Loucy (cell line): ENCODE measurements at regions not wholly inside any gene's neighbourhood (a gene's known extent, or its start where the extent isn't known, plus 50 kb on each side); places are given as distances from the start of the nearest gene placed in this dataset.

Experiments used
- H2AFZ ChIP-seq: fragments of 200-600 bp; sonication (generic); 2 replicates; pipeline ENCODE4 v1.6.0; 2016; ENCODE audit warnings: antibody characterized with exemption, mild to moderate bottlenecking, low read length, moderate library complexity
- H3F3A ChIP-seq: fragments of 200-600 bp; 2 replicates; pipeline ENCODE4 v1.6.0; 2016; ENCODE audit warnings: antibody characterized with exemption, low read depth, mild to moderate bottlenecking
- H3K27me3 ChIP-seq: fragments of 200-600 bp; sonication (generic); 2 replicates; pipeline ENCODE4 v1.6.1; 2014; ENCODE audit warnings: low read length, mild to moderate bottlenecking; ENCODE audit not compliant: insufficient read depth, poor library complexity, severe bottlenecking
- H3K36me3 ChIP-seq: fragments of 200-600 bp; sonication (generic); 2 replicates; pipeline ENCODE4 v1.6.1; 2016; ENCODE audit warnings: low read length; ENCODE audit not compliant: insufficient read depth
- H3K4me1 ChIP-seq: fragments of 200-600 bp; sonication (generic); 2 replicates; pipeline ENCODE4 v1.5.1; 2014; ENCODE audit warnings: low read length, mild to moderate bottlenecking; ENCODE audit not compliant: insufficient read depth, poor library complexity, severe bottlenecking
- H3K4me2 ChIP-seq: fragments of 200-600 bp; sonication (generic); 2 replicates; pipeline ENCODE4 v1.6.0; 2014; ENCODE audit warnings: antibody characterized with exemption, low read length, low read depth, mild to moderate bottlenecking; ENCODE audit not compliant: poor library complexity, severe bottlenecking
- H3K4me3 ChIP-seq: fragments of 200-600 bp; sonication (generic); 2 replicates; pipeline ENCODE4 v1.5.1; 2014; ENCODE audit warnings: low read length, mild to moderate bottlenecking, mixed read lengths; ENCODE audit not compliant: poor library complexity, severe bottlenecking
- H3K79me2 ChIP-seq: fragments of 200-600 bp; sonication (generic); 2 replicates; pipeline ENCODE4 v1.6.1; 2014; ENCODE audit warnings: low read length; ENCODE audit not compliant: insufficient read depth
- H3K9ac ChIP-seq: fragments of 200-600 bp; sonication (generic); 2 replicates; pipeline ENCODE4 v1.6.0; 2014; ENCODE audit warnings: mild to moderate bottlenecking, low read depth, low read length, moderate library complexity; ENCODE audit not compliant: poor library complexity, severe bottlenecking
- H3K9me2 ChIP-seq: fragments of 200-600 bp; sonication (generic); replicated peaks from 2 replicates; pipeline ENCODE4 v1.6.1; 2016; ENCODE audit warnings: low read depth, low read length, mixed read lengths
- H3K9me3 ChIP-seq: fragments of 200-600 bp; sonication (generic); 2 replicates; pipeline ENCODE4 v1.6.1; 2014; ENCODE audit warnings: mild to moderate bottlenecking, antibody characterized with exemption, low read length, low read depth; ENCODE audit not compliant: insufficient read depth
- H4K20me1 ChIP-seq: fragments of 200-600 bp; sonication (generic); 2 replicates; pipeline ENCODE4 v1.6.0; 2014; ENCODE audit warnings: antibody characterized with exemption, low read length, mild to moderate bottlenecking; ENCODE audit not compliant: insufficient read depth, poor library complexity, severe bottlenecking
- EZH2phosphoT487 ChIP-seq: fragments of 200-600 bp; IDR thresholded peaks from 2 replicates; pipeline ENCODE4 v1.6.1; 2018; ENCODE audit warnings: antibody characterized with exemption, mild to moderate bottlenecking, moderate library complexity, borderline replicate concordance
- TF ChIP-seq, protein P1 (sequence below): fragments of 200-600 bp; sonication (generic); conservative IDR thresholded peaks from 2 replicates; pipeline ENCODE4 v1.5.1; 2014; ENCODE audit warnings: mild to moderate bottlenecking, antibody characterized with exemption, low read length

DNA sequence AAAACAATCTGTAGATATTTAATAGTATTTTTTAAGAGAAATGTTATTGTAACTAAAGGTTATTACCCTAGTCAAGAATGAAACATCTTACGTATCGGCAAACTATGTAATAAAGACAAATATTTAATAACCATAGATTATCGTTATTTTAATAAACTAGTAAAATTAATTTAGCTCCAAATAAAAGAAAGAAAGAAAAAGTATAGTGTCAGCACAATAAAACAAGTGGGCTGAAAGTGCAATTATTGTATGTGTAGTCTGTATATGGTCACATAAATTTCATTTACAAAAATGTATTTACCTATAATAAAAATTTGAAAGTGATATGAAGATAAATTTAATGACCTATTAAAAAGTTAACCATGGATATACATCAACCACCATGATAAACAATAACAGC, 1258.4 kb upstream of the MIR17HG start:
- no peak overlapping the region for H3K9ac ChIP-seq
- TF ChIP-seq, protein P1, sequence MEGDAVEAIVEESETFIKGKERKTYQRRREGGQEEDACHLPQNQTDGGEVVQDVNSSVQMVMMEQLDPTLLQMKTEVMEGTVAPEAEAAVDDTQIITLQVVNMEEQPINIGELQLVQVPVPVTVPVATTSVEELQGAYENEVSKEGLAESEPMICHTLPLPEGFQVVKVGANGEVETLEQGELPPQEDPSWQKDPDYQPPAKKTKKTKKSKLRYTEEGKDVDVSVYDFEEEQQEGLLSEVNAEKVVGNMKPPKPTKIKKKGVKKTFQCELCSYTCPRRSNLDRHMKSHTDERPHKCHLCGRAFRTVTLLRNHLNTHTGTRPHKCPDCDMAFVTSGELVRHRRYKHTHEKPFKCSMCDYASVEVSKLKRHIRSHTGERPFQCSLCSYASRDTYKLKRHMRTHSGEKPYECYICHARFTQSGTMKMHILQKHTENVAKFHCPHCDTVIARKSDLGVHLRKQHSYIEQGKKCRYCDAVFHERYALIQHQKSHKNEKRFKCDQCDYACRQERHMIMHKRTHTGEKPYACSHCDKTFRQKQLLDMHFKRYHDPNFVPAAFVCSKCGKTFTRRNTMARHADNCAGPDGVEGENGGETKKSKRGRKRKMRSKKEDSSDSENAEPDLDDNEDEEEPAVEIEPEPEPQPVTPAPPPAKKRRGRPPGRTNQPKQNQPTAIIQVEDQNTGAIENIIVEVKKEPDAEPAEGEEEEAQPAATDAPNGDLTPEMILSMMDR, result no peak
- no peak for TF ChIP-seq EZH2phosphoT487
- H3K9me2 ChIP-seq, result no peaks in the 10 kb centered on the region
- H3K36me3 ChIP-seq, result no peaks in the 10 kb centered on the region
- H3F3A ChIP-seq, result no peaks in the 10 kb centered on the region
- no peaks in the 10 kb centered on the region for H3K79me2 ChIP-seq
- no peaks in the 10 kb centered on the region for H3K27me3 ChIP-seq
- no peak overlapping the region for H3K4me3 ChIP-seq
- H2AFZ ChIP-seq, result no peak overlapping the region
- no peaks in the 10 kb centered on the region for H4K20me1 ChIP-seq
- no peaks in the 10 kb centered on the region for H3K9me3 ChIP-seq
- no peak overlapping the region for H3K4me2 ChIP-seq
- H3K4me1 ChIP-seq, result no peaks in the 10 kb centered on the region

DNA sequence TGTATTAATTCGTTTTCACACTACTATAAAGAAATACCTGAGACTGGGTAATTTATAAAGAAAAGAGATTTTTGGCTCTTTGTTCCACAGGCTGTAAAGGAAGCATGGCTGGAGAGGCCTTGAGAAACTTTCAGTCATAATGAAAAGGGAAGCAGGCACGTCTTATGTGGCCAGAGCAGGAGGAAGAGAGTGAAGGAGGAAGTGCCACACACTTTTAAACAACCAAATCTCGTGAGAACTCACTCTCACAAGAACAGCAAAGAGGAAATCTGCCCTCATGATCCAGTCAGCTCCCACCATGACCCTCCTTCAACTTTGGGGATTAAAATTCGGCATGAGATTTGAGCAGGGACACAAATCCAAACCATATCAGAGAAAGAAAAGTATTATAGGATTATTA, 1255.9 kb upstream of the MIR17HG start:
- H3K4me2 ChIP-seq, result no peak overlapping the region
- H3K4me3 ChIP-seq, result no peak overlapping the region
- H2AFZ ChIP-seq, result no peak overlapping the region
- H3K4me1 ChIP-seq, result no peaks in the 10 kb centered on the region
- no peaks in the 10 kb centered on the region for H3K36me3 ChIP-seq
- no peaks in the 10 kb centered on the region for H4K20me1 ChIP-seq
- no peaks in the 10 kb centered on the region for H3F3A ChIP-seq
- TF ChIP-seq, protein P1, result no peak
- no peak for TF ChIP-seq EZH2phosphoT487
- H3K79me2 ChIP-seq, result no peaks in the 10 kb centered on the region
- no peaks in the 10 kb centered on the region for H3K27me3 ChIP-seq
- no peak overlapping the region for H3K9ac ChIP-seq
- H3K9me3 ChIP-seq, result no peaks in the 10 kb centered on the region
- H3K9me2 ChIP-seq, result no peaks in the 10 kb centered on the region

DNA sequence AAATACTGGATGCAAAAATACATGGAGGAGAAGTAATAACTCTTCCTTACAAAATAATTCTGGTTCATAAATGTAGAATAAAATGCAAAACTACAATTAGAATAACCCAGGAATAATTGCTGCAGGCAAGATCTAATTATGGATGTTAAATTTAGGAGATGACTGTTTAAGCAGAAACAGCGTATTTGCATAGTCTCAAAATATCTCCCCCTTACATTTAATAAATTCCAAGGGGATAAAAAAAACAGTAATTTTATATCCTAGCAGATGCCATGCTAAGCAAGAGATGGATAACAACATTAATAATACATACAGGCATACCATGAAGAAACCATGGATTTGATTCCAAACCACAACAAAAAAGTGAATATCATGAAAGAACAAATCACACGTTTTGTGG, 1253.1 kb upstream of the MIR17HG start:
- H3K36me3 ChIP-seq, result no peaks in the 10 kb centered on the region
- no peaks in the 10 kb centered on the region for H4K20me1 ChIP-seq
- no peaks in the 10 kb centered on the region for H3K79me2 ChIP-seq
- H3K4me3 ChIP-seq, result no peak overlapping the region
- H3K4me1 ChIP-seq, result no peaks in the 10 kb centered on the region
- no peak overlapping the region for H3K4me2 ChIP-seq
- no peak overlapping the region for H2AFZ ChIP-seq
- no peaks in the 10 kb centered on the region for H3F3A ChIP-seq
- no peaks in the 10 kb centered on the region for H3K27me3 ChIP-seq
- H3K9me3 ChIP-seq, result no peaks in the 10 kb centered on the region
- H3K9ac ChIP-seq, result no peak overlapping the region
- H3K9me2 ChIP-seq, result no peaks in the 10 kb centered on the region
- TF ChIP-seq, protein P1, result no peak
- TF ChIP-seq EZH2phosphoT487, result no peak
